Uterus (tissue), 2 donors: ENCODE measurements at regions not wholly inside any gene's neighbourhood (a gene's known extent, or its start where the extent isn't known, plus 50 kb on each side); places are given as distances from the start of the nearest gene placed in this dataset.

Experiments
- CTCF ChIP-seq, 4 experiments: fragments of 200-600 bp in 2 of 4; fragments of 450-650 bp in 2 of 4; sonication (generic) in 2 of 4; IDR thresholded peaks; one replicate each; pipeline ENCODE4 v1.5.1; 2016 to 2019; ENCODE audit warnings: antibody characterized with exemption in 4 of 4, mild to moderate bottlenecking in 2 of 4, moderate library complexity in 1 of 4
- POLR2A ChIP-seq, 2 donors: fragments of 450-650 bp; IDR thresholded peaks; one replicate each; pipeline ENCODE4 v1.6.1; 2016; ENCODE audit warnings: antibody characterized with exemption in 2 of 2, mild to moderate bottlenecking in 1 of 2, moderate library complexity in 1 of 2

GRCh38 chr12:22866406-22866805, 241.4 kb downstream of the ETNK1 start:
- TF ChIP-seq CTCF (IDR thresholded peaks at IDR 0.05) (no peak), POLR2A (IDR thresholded peaks at IDR 0.05) (no peak)
